ENCODE measurements at regions not wholly inside any gene's neighbourhood (a gene's known extent, or its start where the extent isn't known, plus 50 kb on each side); places are given as distances from the start of the nearest gene placed in this dataset.

DNA sequence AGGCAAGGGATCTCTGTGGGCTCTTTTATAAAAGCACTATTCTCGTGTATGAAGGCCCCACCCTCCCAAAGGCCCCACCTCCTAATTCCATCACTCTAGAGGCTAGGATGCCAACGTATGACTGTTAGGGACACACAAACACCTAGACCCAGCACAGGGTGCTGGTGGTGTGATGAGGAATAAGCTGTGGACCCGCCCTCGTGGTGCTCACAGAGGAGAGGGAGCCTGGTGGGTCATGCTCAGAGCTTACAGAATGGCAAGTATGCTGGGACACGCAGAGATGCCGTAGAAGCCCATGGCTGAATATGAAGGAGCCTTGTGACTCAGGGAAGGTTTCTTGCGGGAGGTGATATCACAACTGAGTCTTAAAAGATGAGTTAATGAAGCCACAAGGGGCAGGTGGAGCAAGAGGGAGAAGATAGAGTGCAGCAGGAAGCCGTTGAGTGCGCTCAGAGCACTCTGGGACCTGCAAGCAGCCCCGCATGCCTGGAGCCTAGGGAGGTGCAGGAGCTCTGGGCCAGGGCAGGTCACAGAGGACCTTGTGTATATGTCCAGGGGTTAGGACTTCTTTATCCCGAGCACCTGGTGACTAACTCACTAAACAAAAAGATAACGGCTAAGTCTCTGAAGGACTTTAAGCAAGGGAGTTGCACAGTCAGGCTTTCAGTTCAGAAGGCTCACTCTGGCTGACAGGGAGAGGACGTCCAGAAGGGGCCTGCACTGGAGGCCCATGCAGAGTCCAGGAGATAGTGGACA, 160.9 kb downstream of the TRIM29 start:
- no peak overlapping the region for H3K9ac ChIP-seq (ENCODE audit: low read depth in 2 of 2, low read length in 2 of 2)
- no peak overlapping the region for H3K4me3 ChIP-seq
- no peaks in the 10 kb centered on the region for H3K27me3 ChIP-seq
- intact Hi-C loops (cut with DNase I), result no loop called here
- no peak overlapping the region for H3K27ac ChIP-seq
- no peaks in the 10 kb centered on the region for H3K36me3 ChIP-seq
- H3K9me3 ChIP-seq, result no peaks in the 10 kb centered on the region
- TF ChIP-seq, protein P1, sequence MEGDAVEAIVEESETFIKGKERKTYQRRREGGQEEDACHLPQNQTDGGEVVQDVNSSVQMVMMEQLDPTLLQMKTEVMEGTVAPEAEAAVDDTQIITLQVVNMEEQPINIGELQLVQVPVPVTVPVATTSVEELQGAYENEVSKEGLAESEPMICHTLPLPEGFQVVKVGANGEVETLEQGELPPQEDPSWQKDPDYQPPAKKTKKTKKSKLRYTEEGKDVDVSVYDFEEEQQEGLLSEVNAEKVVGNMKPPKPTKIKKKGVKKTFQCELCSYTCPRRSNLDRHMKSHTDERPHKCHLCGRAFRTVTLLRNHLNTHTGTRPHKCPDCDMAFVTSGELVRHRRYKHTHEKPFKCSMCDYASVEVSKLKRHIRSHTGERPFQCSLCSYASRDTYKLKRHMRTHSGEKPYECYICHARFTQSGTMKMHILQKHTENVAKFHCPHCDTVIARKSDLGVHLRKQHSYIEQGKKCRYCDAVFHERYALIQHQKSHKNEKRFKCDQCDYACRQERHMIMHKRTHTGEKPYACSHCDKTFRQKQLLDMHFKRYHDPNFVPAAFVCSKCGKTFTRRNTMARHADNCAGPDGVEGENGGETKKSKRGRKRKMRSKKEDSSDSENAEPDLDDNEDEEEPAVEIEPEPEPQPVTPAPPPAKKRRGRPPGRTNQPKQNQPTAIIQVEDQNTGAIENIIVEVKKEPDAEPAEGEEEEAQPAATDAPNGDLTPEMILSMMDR (IDR thresholded peaks at IDR 0.05), result no peak
- DNase-seq, result no peak
- no peaks in the 10 kb centered on the region for H3K4me1 ChIP-seq

GRCh38 chr11:119975561-119976152, 162.3 kb downstream of the TRIM29 start:
- Histone ChIP-seq H3K4me1 (no peaks in the 10 kb centered on the region), H3K27ac (no peak overlapping the region), H3K4me3 (no peak overlapping the region), H3K27me3 (no peaks in the 10 kb centered on the region), H3K9ac (ENCODE audit: low read depth in 2 of 2, low read length in 2 of 2) (no peak overlapping the region), H3K9me3 (no peaks in the 10 kb centered on the region), H3K36me3 (no peaks in the 10 kb centered on the region)
- intact Hi-C loops (cut with DNase I), result no loop called here
- DNase-seq, result no peak
- TF ChIP-seq, protein P1 (IDR thresholded peaks at IDR 0.05), result no peak

DNA sequence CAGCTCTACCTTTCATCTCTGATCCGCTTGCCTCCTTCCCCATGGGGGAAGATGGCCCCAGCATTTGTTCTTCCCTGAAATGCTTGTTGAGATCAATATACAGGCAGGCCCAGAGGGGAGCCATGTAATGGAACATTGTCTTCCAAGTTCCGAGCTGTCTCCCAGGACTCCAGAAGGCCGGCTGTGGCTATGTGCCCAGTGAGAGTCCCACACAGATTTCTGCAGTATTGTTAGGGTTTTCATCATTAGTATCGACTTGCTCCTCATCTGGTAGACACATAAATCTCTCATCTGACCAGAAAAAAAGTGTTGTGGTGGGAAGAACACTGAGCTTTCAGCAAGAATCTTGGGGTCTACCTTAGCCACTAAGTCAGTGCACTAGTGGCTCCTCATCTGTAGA, 163.4 kb downstream of the TRIM29 start:
- Histone ChIP-seq H3K4me3 (no peak overlapping the region), H3K9me3 (no peaks in the 10 kb centered on the region), H3K27me3 (no peaks in the 10 kb centered on the region), H3K36me3 (no peaks in the 10 kb centered on the region), H3K9ac (ENCODE audit: low read depth in 2 of 2, low read length in 2 of 2) (no peak overlapping the region), H3K4me1 (no peaks in the 10 kb centered on the region), H3K27ac (no peak overlapping the region)
- no peak for DNase-seq
- intact Hi-C loops (cut with DNase I), result no loop called here
- TF ChIP-seq, protein P1 (IDR thresholded peaks at IDR 0.05), result no peak

DNA sequence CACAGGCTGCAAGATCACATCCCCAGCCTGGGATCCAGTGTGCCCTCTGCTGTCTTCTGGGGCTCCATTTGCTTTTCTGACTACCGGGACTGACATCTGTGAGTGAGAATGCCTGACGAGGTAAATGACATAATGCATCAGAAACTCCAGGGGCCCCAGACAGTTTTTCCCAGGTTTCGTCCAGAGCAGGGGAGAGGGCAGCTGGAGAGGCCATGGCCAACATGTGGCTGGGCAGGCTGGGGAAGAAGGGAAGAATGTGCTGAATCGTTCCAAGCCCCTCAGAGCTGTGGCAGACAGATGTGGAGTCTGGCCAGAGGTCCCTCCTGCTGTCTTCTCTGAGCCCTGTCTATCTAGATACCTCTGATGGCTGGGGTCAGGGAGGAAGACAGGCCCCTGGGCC, 163.9 kb downstream of the TRIM29 start:
- no peaks in the 10 kb centered on the region for H3K27me3 ChIP-seq
- no peaks in the 10 kb centered on the region for H3K9me3 ChIP-seq
- intact Hi-C loops (cut with DNase I), result no loop called here
- no peaks in the 10 kb centered on the region for H3K36me3 ChIP-seq
- TF ChIP-seq, protein P1 (IDR thresholded peaks at IDR 0.05), result no peak
- no peak overlapping the region for H3K9ac ChIP-seq (ENCODE audit: low read depth in 2 of 2, low read length in 2 of 2)
- no peak overlapping the region for H3K27ac ChIP-seq
- H3K4me1 ChIP-seq, result no peaks in the 10 kb centered on the region
- no peak overlapping the region for H3K4me3 ChIP-seq
- DNase-seq, result no peak

DNA sequence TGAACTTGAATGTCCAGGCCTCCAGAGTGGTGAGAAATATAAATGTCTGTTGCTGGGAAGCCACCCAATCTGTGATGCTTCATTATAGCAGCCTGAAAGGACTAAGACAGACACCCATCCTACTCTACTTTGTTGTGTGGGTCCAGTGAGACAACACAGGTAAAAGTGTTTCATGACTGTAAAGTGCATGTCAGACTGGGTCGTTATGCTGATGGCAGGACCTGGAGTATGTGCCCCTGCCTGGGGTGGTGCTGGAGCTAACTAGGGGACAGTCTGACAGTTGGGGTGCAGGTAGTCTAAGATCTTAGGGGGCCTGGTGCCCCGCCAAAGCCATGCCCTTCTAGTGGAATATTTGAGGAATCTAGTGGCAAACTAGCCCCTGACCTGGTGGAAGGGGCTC, 165.6 kb downstream of the TRIM29 start:
- TF ChIP-seq, protein P1 (IDR thresholded peaks at IDR 0.05), result no peak
- no peak for DNase-seq
- intact Hi-C loops (cut with DNase I), result no loop called here
- Histone ChIP-seq H3K9ac (ENCODE audit: low read depth in 2 of 2, low read length in 2 of 2) (no peak overlapping the region), H3K27me3 (no peaks in the 10 kb centered on the region), H3K4me1 (no peaks in the 10 kb centered on the region), H3K9me3 (no peaks in the 10 kb centered on the region), H3K4me3 (no peak overlapping the region), H3K27ac (no peak overlapping the region), H3K36me3 (no peaks in the 10 kb centered on the region)
